Tibial artery (tissue), 4 donors: ENCODE measurements at regions not wholly inside any gene's neighbourhood (a gene's known extent, or its start where the extent isn't known, plus 50 kb on each side); places are given as distances from the start of the nearest gene placed in this dataset.
"Not testable (repeated sequence)": the region's sequence is repeated elsewhere in the genome, so short reads cannot be mapped to it uniquely, and the experiment has no call there.

Experiments used
- DNase-seq, 2 donors: peaks; one replicate each; pipeline ENCODE4 v3.0.0-alpha.2; 2019
- H3K27ac ChIP-seq, 2 donors: fragments of 200-600 bp; sonication (generic) in 1 of 2; 1 replicate in 1 of 2; 2 replicates in 1 of 2; pipeline ENCODE4 v1.5.1; 2018 to 2019; ENCODE audit warnings: mild to moderate bottlenecking in 1 of 2
- H3K27me3 ChIP-seq, 2 donors: fragments of 200-600 bp; sonication (generic) in 1 of 2; one replicate each; pipeline versions ENCODE4 v1.5.1 to v1.6.0; 2016 to 2019
- H3K36me3 ChIP-seq, 3 donors: fragments of 200-600 bp; sonication (generic) in 2 of 3; one replicate each; pipeline ENCODE4 v1.5.1; 2016 to 2019; ENCODE audit warnings: mild to moderate bottlenecking in 2 of 3
- H3K4me1 ChIP-seq, 4 donors: fragments of 200-600 bp; sonication (generic) in 2 of 4; 1 replicate in 3 of 4; 2 replicates in 1 of 4; pipeline ENCODE4 v1.5.1; 2016 to 2019
- H3K4me3 ChIP-seq, 2 donors: fragments of 200-600 bp; sonication (generic) in 1 of 2; 1 replicate in 1 of 2; 2 replicates in 1 of 2; pipeline ENCODE4 v1.5.1; 2018 to 2019; ENCODE audit warnings: mild to moderate bottlenecking in 2 of 2
- H3K9me3 ChIP-seq, 3 donors: fragments of 200-600 bp; sonication (generic) in 1 of 3; one replicate each; pipeline ENCODE4 v1.5.1; 2016 to 2019
- intact Hi-C: fragments of 100-400 bp; cut with DNase I; formaldehyde crosslinking; loops from one replicate; pipeline ENCODE4 v1.15.0; 2023; ENCODE audit warnings: low total_unique reads
- TF ChIP-seq, protein P1 (sequence below), 2 experiments: fragments of 200-600 bp in 1 of 2; fragments of 450-650 bp in 1 of 2; IDR thresholded peaks; one replicate each; pipeline ENCODE4 v1.5.1; 2017 to 2019; ENCODE audit warnings: antibody characterized with exemption in 2 of 2, mild to moderate bottlenecking in 1 of 2, moderate library complexity in 1 of 2

DNA sequence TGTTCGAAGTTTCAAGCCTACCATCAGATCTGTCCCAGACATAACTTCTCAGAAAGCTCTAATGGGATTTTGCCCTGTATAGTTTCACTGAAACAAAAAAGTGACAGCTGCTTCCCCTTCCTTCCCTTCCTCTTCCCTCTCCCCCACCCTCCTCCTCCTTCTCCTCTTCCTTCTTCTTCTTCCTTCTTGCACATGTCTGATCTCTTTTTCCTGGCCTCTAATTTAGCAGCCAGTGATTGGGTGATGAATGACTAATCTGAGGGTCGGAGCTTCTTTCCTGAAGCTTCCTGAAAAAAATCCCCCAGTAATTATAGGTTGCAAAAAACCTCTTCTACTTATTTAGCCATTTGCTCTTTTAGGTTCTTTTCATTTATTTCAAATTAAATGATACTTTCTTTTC, 168.7 kb downstream of the POTEB3 start:
- Histone ChIP-seq H3K27ac (no peak overlapping the region), H3K9me3 (no peaks in the 10 kb centered on the region), H3K27me3 (no peaks in the 10 kb centered on the region), H3K4me1 (no peaks in the 10 kb centered on the region), H3K4me3 (no peak overlapping the region), H3K36me3 (no peaks in the 10 kb centered on the region)
- intact Hi-C loops = no loop called here
- TF ChIP-seq, protein P1, sequence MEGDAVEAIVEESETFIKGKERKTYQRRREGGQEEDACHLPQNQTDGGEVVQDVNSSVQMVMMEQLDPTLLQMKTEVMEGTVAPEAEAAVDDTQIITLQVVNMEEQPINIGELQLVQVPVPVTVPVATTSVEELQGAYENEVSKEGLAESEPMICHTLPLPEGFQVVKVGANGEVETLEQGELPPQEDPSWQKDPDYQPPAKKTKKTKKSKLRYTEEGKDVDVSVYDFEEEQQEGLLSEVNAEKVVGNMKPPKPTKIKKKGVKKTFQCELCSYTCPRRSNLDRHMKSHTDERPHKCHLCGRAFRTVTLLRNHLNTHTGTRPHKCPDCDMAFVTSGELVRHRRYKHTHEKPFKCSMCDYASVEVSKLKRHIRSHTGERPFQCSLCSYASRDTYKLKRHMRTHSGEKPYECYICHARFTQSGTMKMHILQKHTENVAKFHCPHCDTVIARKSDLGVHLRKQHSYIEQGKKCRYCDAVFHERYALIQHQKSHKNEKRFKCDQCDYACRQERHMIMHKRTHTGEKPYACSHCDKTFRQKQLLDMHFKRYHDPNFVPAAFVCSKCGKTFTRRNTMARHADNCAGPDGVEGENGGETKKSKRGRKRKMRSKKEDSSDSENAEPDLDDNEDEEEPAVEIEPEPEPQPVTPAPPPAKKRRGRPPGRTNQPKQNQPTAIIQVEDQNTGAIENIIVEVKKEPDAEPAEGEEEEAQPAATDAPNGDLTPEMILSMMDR (IDR thresholded peaks at IDR 0.05) = no peak
- DNase-seq = no peak

DNA sequence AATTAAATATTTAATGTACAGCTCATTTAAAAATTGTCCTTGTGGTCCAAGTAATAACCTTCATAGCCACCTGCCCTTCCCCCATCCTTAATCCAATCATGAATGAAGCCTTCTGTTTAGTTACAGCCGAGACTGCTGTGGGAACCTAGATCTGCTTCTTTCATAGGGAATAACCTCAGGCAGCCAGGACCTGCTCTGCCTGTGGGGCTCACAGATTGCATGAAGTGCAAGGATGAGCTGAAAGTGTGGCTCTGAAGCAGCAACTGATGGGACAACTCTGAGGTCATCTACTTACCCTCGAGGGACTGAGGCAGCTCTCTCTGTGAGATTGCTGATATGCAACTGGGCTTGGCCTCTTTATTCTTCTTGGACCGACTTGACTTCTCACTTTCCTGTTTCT, 169.8 kb downstream of the POTEB3 start:
- Histone ChIP-seq H3K27me3 (no peaks in the 10 kb centered on the region), H3K27ac (no peak overlapping the region), H3K9me3 (no peaks in the 10 kb centered on the region), H3K36me3 (no peaks in the 10 kb centered on the region), H3K4me1 (no peaks in the 10 kb centered on the region), H3K4me3 (no peak overlapping the region)
- intact Hi-C loops = no loop called here
- DNase-seq = no peak
- TF ChIP-seq, protein P1 (IDR thresholded peaks at IDR 0.05) = no peak

DNA sequence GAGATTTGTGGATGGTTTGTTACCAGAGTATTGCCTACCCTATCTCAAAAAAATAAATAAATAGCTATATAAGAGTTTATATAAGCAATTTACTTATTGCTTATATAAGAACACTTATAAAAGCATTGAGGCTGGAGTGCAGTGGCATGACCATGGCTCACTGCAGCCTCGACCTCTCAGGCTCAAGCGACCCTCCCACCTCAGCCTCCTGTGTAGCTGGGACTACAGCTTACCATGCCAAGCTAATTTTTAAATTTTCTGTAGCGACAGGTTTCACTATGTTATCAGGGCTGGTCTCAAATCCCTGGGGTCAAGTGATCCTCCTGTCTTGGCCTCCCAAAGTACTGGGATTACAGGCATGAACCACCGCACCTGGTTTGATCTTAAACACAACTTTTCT, 170.6 kb downstream of the POTEB3 start:
- H3K27me3 ChIP-seq, H3K4me3 ChIP-seq, H3K9me3 ChIP-seq, H3K36me3 ChIP-seq, H3K4me1 ChIP-seq, DNase-seq, intact Hi-C loops, H3K27ac ChIP-seq: not testable (repeated sequence)

DNA sequence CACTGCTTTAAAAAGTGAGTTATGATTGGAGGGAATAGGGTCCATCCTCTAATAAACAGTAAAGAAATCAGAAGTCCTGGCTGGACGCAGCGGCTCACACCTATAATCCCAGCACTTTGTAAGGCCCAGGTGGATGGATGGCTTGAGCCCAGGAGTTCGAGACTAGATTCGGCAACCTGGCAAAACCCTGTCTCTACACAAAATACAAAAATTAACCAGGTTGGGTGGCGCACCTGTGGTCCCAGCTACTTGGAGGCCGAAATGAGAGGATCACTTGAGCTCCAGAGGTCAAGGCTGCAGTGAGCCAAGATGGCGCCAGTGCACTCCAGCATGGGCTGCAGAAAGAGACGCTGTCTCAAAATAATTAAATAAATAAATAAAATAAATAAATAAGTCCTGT, 171.2 kb downstream of the POTEB3 start:
- Histone ChIP-seq H3K4me1 (no peaks in the 10 kb centered on the region), H3K27me3 (no peaks in the 10 kb centered on the region), H3K9me3 (no peaks in the 10 kb centered on the region), H3K4me3 (no peak overlapping the region), H3K36me3 (no peaks in the 10 kb centered on the region), H3K27ac (no peak overlapping the region)
- no peak for DNase-seq
- TF ChIP-seq, protein P1 (IDR thresholded peaks at IDR 0.05) = no peak
- intact Hi-C loops = no loop called here

DNA sequence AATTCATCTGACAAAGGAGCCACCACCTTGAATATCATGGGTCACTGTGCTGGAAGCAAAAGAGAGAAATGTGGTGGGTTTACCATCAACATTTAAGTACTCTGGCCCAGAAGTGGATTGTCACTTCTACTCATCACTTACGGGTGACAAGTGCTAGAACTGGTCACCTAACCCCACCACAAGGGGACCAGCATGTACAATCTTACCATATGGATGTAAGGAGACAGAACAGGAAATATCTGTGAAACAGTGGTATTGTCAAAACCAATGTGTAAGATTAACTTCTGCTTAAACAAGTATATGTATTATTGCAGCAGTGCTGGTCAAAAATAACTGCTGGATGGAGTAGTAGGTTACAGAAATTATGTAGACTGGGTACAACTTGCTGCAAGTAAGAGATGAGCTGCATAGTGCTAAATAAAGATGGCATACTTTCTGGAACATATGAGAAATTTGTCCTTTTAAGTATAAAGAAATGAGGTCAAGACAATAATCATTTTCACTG, 171.8 kb downstream of the POTEB3 start:
- TF ChIP-seq, protein P1 (IDR thresholded peaks at IDR 0.05) = no peak
- Histone ChIP-seq H3K36me3 (no peaks in the 10 kb centered on the region), H3K9me3 (no peaks in the 10 kb centered on the region), H3K27me3 (no peaks in the 10 kb centered on the region), H3K4me1 (no peaks in the 10 kb centered on the region), H3K27ac (no peak overlapping the region), H3K4me3 (no peak overlapping the region)
- no peak for DNase-seq
- intact Hi-C loops = no loop called here

DNA sequence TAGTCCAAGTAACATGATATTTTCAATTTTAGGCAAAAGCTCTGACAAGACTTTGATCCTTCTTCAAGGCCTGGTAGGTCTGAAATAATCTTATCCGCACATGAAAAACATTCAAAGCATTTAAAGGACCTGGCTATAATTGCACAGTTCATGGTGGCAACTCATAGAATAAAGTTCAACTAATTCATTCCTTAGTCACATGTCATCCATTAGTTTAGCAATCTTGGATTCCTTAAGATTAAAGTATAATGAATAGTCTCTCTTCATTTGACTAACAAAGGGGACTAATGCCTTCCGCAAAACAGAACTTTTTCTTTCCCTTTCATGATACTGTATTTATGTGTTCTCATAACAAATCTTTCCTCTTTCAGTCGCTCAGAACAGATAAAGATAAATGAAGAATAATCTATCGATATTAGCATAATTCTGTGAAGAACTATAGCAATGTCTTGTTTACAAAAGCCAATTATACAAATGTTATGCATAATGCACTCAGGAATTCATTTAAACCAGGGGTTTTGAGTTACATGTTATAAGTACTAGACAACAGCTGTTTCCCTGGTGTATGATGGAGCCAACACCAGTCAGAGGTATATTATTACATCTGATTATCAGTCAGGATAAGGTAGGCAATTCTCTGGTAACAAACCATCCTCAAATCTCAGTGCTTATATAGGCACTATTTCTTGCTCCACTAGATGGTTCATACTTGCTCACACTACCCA, 172.5 kb downstream of the POTEB3 start:
- H3K27me3 ChIP-seq = no peaks in the 10 kb centered on the region
- no peaks in the 10 kb centered on the region for H3K4me1 ChIP-seq
- intact Hi-C loops = no loop called here
- DNase-seq = no peak
- no peak overlapping the region for H3K27ac ChIP-seq
- TF ChIP-seq, protein P1 (IDR thresholded peaks at IDR 0.05) = no peak
- H3K4me3 ChIP-seq = no peak overlapping the region
- H3K9me3 ChIP-seq = no peaks in the 10 kb centered on the region
- no peaks in the 10 kb centered on the region for H3K36me3 ChIP-seq
